Keratinocyte (primary cell): ENCODE measurements at regions not wholly inside any gene's neighbourhood (a gene's known extent, or its start where the extent isn't known, plus 50 kb on each side); places are given as distances from the start of the nearest gene placed in this dataset.

ENCODE experiments used
- EZH2 ChIP-seq: IDR thresholded peaks from one replicate; pipeline ENCODE4 v1.6.1; 2012; ENCODE audit warnings: inconsistent platforms, mild to moderate bottlenecking, low read length, moderate library complexity
- TF ChIP-seq, protein P1 (sequence below), 3 experiments: IDR thresholded peaks in 1 of 3; conservative IDR thresholded peaks in 1 of 3; optimal IDR thresholded peaks in 1 of 3; 2 replicates in 2 of 3; 3 replicates in 1 of 3; pipeline versions ENCODE3 to v1.5.1; 2011; ENCODE audit warnings: low read length in 3 of 3, mild to moderate bottlenecking in 3 of 3, moderate library complexity in 2 of 3, control low read depth in 1 of 3, inconsistent platforms in 1 of 3; ENCODE audit not compliant: insufficient read depth in 2 of 3; ENCODE audit errors: extremely low read depth in 1 of 3

DNA sequence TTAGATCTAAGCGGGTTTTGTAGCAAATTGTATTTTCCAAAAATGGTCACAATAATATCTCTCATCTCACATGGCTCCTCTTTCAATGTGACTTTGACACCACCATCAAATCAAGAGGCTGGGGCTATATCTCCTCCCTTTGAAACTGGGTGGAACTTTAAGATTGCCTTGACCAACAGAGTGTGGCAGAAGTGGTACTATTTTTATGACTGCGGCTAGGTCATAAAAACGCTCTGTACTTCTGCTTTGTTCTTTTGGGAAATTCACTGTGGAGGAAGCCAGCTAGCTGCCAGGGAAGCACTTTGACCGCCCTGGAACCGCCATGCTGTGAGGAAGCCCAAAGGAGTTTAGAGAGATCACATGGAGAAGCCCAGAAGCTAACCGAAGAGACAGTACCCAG lies 50.7 kb upstream of the ACOT11 start:
- TF ChIP-seq, protein P1, sequence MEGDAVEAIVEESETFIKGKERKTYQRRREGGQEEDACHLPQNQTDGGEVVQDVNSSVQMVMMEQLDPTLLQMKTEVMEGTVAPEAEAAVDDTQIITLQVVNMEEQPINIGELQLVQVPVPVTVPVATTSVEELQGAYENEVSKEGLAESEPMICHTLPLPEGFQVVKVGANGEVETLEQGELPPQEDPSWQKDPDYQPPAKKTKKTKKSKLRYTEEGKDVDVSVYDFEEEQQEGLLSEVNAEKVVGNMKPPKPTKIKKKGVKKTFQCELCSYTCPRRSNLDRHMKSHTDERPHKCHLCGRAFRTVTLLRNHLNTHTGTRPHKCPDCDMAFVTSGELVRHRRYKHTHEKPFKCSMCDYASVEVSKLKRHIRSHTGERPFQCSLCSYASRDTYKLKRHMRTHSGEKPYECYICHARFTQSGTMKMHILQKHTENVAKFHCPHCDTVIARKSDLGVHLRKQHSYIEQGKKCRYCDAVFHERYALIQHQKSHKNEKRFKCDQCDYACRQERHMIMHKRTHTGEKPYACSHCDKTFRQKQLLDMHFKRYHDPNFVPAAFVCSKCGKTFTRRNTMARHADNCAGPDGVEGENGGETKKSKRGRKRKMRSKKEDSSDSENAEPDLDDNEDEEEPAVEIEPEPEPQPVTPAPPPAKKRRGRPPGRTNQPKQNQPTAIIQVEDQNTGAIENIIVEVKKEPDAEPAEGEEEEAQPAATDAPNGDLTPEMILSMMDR (optimal IDR thresholded peaks at IDR 0.05 in 1 of 3, IDR thresholded peaks at IDR 0.05 in 1 of 3, conservative IDR thresholded peaks at IDR 0.05 in 1 of 3; ENCODE audit: extremely low read depth in 1 of 3, insufficient read depth in 2 of 3, low read length in 3 of 3): no peak
- no peak for TF ChIP-seq EZH2
